Activated T-cell treated with anti-CD3 and anti-CD28 coated beads for 4 hours (primary cell): ENCODE measurements at regions not wholly inside any gene's neighbourhood (a gene's known extent, or its start where the extent isn't known, plus 50 kb on each side); places are given as distances from the start of the nearest gene placed in this dataset.

Experiments
- DNase-seq: peaks from one replicate; pipeline ENCODE4 v3.0.0-alpha.2; 2020

- no peak for DNase-seq
These were observed 50.3 kb upstream of the EGR2 start for GRCh38 chr10:62866451-62866850.
